ENCODE measurements at regions not wholly inside any gene's neighbourhood (a gene's known extent, or its start where the extent isn't known, plus 50 kb on each side); places are given as distances from the start of the nearest gene placed in this dataset.

- Mint-ChIP-seq H3K4me3 (ENCODE audit: unreplicated experiment) (no peak overlapping the region), H3K27me3 (ENCODE audit: insufficient read depth, unreplicated experiment) (no peaks in the 10 kb centered on the region), H3K4me1 (ENCODE audit: low read depth, unreplicated experiment) (no peaks in the 10 kb centered on the region), H3K36me3 (ENCODE audit: insufficient read depth, unreplicated experiment) (no peaks in the 10 kb centered on the region), H3K27ac (ENCODE audit: unreplicated experiment) (no peak overlapping the region), H3K9me3 (ENCODE audit: unreplicated experiment) (no peaks in the 10 kb centered on the region)
- no TSS peak for BruUV-seq (replicated peaks)
- H3K9me3 ChIP-seq: no peaks in the 10 kb centered on the region
- POLR2A ChIA-PET: no interaction called here
- intact Hi-C loops (cut with micrococcal nuclease; ENCODE audit: unreplicated experiment): no loop called here
- DNase-seq: no peak
- H3K27me3 ChIP-seq (replicated peaks; ENCODE audit: control insufficient read depth, insufficient read depth, low read length): no peaks in the 10 kb centered on the region
- CTCF ChIA-PET: no interaction called here
- no peaks in the 10 kb centered on the region for H3K4me1 ChIP-seq
- H3K4me3 ChIP-seq (ENCODE audit: low read depth, low read length): no peak overlapping the region
- H3K36me3 ChIP-seq (ENCODE audit: control insufficient read depth, insufficient read depth, low read length): no peaks in the 10 kb centered on the region
- no peak for TF ChIP-seq CTCF (IDR thresholded peaks at IDR 0.05; ENCODE audit: insufficient read depth in 1 of 2, low read depth in 1 of 2, low read length in 1 of 2, severe bottlenecking in 1 of 2, unreplicated experiment in 1 of 2)
These were observed 296.5 kb upstream of the TCF4 start for GRCh38 chr18:55884498-55884897.

- H3K4me3 Mint-ChIP-seq (ENCODE audit: unreplicated experiment): no peak overlapping the region
- no peaks in the 10 kb centered on the region for H3K9me3 Mint-ChIP-seq (ENCODE audit: unreplicated experiment)
- H3K27ac Mint-ChIP-seq (ENCODE audit: unreplicated experiment): no peak overlapping the region
- ChIA-PET POLR2A (no interaction called here), CTCF (no interaction called here)
- TF ChIP-seq CTCF (IDR thresholded peaks at IDR 0.05; ENCODE audit: insufficient read depth in 1 of 2, low read depth in 1 of 2, low read length in 1 of 2, severe bottlenecking in 1 of 2, unreplicated experiment in 1 of 2): no peak
- Histone ChIP-seq H3K4me1 (no peaks in the 10 kb centered on the region), H3K9me3 (no peaks in the 10 kb centered on the region), H3K4me3 (ENCODE audit: low read depth, low read length) (no peak overlapping the region), H3K36me3 (ENCODE audit: control insufficient read depth, insufficient read depth, low read length) (no peaks in the 10 kb centered on the region), H3K27me3 (replicated peaks; ENCODE audit: control insufficient read depth, insufficient read depth, low read length) (no peaks in the 10 kb centered on the region)
- H3K4me1 Mint-ChIP-seq (ENCODE audit: low read depth, unreplicated experiment): peaks cover 8% of the 10 kb centered on the region
- BruUV-seq (replicated peaks): no TSS peak
- H3K27me3 Mint-ChIP-seq (ENCODE audit: insufficient read depth, unreplicated experiment): no peaks in the 10 kb centered on the region
- no peaks in the 10 kb centered on the region for H3K36me3 Mint-ChIP-seq (ENCODE audit: insufficient read depth, unreplicated experiment)
- intact Hi-C loops (cut with micrococcal nuclease; ENCODE audit: unreplicated experiment): no loop called here
- DNase-seq: no peak
These were observed 292.6 kb upstream of the TCF4 start for GRCh38 chr18:55880617-55881016.

GRCh38 chr18:55879331-55879730 lies 291.3 kb upstream of the TCF4 start:
- H3K4me1 Mint-ChIP-seq (ENCODE audit: low read depth, unreplicated experiment): peaks cover 8% of the 10 kb centered on the region
- no peaks in the 10 kb centered on the region for H3K9me3 Mint-ChIP-seq (ENCODE audit: unreplicated experiment)
- ChIA-PET CTCF (no interaction called here), POLR2A (no interaction called here)
- no peaks in the 10 kb centered on the region for H3K27me3 Mint-ChIP-seq (ENCODE audit: insufficient read depth, unreplicated experiment)
- no peaks in the 10 kb centered on the region for H3K9me3 ChIP-seq
- H3K36me3 ChIP-seq (ENCODE audit: control insufficient read depth, insufficient read depth, low read length): no peaks in the 10 kb centered on the region
- no peak overlapping the region for H3K27ac Mint-ChIP-seq (ENCODE audit: unreplicated experiment)
- no peak overlapping the region for H3K4me3 ChIP-seq (ENCODE audit: low read depth, low read length)
- no peak overlapping the region for H3K4me3 Mint-ChIP-seq (ENCODE audit: unreplicated experiment)
- BruUV-seq (replicated peaks): no TSS peak
- no peaks in the 10 kb centered on the region for H3K27me3 ChIP-seq (replicated peaks; ENCODE audit: control insufficient read depth, insufficient read depth, low read length)
- intact Hi-C loops (cut with micrococcal nuclease; ENCODE audit: unreplicated experiment): no loop called here
- DNase-seq: no peak
- no peaks in the 10 kb centered on the region for H3K36me3 Mint-ChIP-seq (ENCODE audit: insufficient read depth, unreplicated experiment)
- no peaks in the 10 kb centered on the region for H3K4me1 ChIP-seq
- no peak for TF ChIP-seq CTCF (IDR thresholded peaks at IDR 0.05; ENCODE audit: insufficient read depth in 1 of 2, low read depth in 1 of 2, low read length in 1 of 2, severe bottlenecking in 1 of 2, unreplicated experiment in 1 of 2)

Data from Caco-2 (cell line).